MM.1S (cell line): ENCODE measurements at regions not wholly inside any gene's neighbourhood (a gene's known extent, or its start where the extent isn't known, plus 50 kb on each side); places are given as distances from the start of the nearest gene placed in this dataset.

ENCODE experiments used
- DNase-seq: peaks from one replicate; pipeline ENCODE4 v3.0.0-alpha.2; 2015
- H2AFZ ChIP-seq: fragments of 300-600 bp; sonication (generic); 2 replicates; pipeline ENCODE4 v1.6.0; 2016; ENCODE audit warnings: antibody characterized with exemption, low read length
- H3F3A ChIP-seq: fragments of 300-600 bp; sonication (generic); 2 replicates; pipeline ENCODE4 v1.6.1; 2016; ENCODE audit warnings: mild to moderate bottlenecking, antibody characterized with exemption, low read length, moderate library complexity, mixed read lengths; ENCODE audit not compliant: insufficient read depth
- H3K27ac ChIP-seq: fragments of 300-600 bp; sonication (generic); 2 replicates; pipeline ENCODE4 v1.5.1; 2016; ENCODE audit warnings: mild to moderate bottlenecking, low read length
- H3K27me3 ChIP-seq: fragments of 300-600 bp; sonication (generic); replicated peaks from 2 replicates; pipeline ENCODE4 v1.6.0; 2016; ENCODE audit warnings: low read length; ENCODE audit not compliant: insufficient read depth
- H3K36me3 ChIP-seq: fragments of 300-600 bp; sonication (generic); replicated peaks from 2 replicates; pipeline ENCODE4 v1.6.1; 2016; ENCODE audit warnings: mild to moderate bottlenecking, low read length, mixed read lengths; ENCODE audit not compliant: insufficient read depth
- H3K4me1 ChIP-seq: fragments of 300-600 bp; sonication (generic); 2 replicates; pipeline ENCODE4 v1.6.1; 2016; ENCODE audit warnings: low read length, mixed read lengths
- H3K4me2 ChIP-seq: fragments of 300-600 bp; sonication (generic); 2 replicates; pipeline ENCODE4 v1.6.0; 2016; ENCODE audit warnings: low read depth, low read length
- H3K4me3 ChIP-seq: fragments of 300-600 bp; sonication (generic); 2 replicates; pipeline ENCODE4 v1.5.1; 2016; ENCODE audit warnings: low read length, mixed read lengths
- H3K79me2 ChIP-seq: fragments of 300-600 bp; sonication (generic); 2 replicates; pipeline ENCODE4 v1.6.1; 2016; ENCODE audit warnings: mixed run types, low read length, mixed read lengths
- H3K9ac ChIP-seq: fragments of 300-600 bp; sonication (generic); 2 replicates; pipeline ENCODE4 v1.6.1; 2016; ENCODE audit warnings: low read length, mixed read lengths
- H3K9me2 ChIP-seq: fragments of 300-600 bp; sonication (generic); replicated peaks from 2 replicates; pipeline ENCODE4 v1.6.1; 2016; ENCODE audit warnings: mild to moderate bottlenecking, low read length, mixed read lengths; ENCODE audit not compliant: insufficient read depth
- H3K9me3 ChIP-seq: fragments of 300-600 bp; sonication (generic); replicated peaks from 2 replicates; pipeline ENCODE4 v1.6.1; 2016; ENCODE audit warnings: mild to moderate bottlenecking, low read length, mixed read lengths; ENCODE audit not compliant: insufficient read depth
- H4K20me1 ChIP-seq: fragments of 300-600 bp; sonication (generic); 2 replicates; pipeline ENCODE4 v1.6.1; 2016; ENCODE audit warnings: mild to moderate bottlenecking, low read length, moderate library complexity, mixed read lengths; ENCODE audit not compliant: insufficient read depth
- EZH2 ChIP-seq: fragments of 300-600 bp; sonication (generic); optimal IDR thresholded peaks from 2 replicates; pipeline ENCODE3; 2017; ENCODE audit warnings: low read depth, mild to moderate bottlenecking, antibody characterized with exemption, low read length, mixed read lengths
- EZH2phosphoT487 ChIP-seq: fragments of 300-600 bp; sonication (generic); IDR thresholded peaks from 2 replicates; pipeline ENCODE4 v1.6.1; 2018; ENCODE audit warnings: antibody characterized with exemption, low read length
- TF ChIP-seq, protein P1 (sequence below): fragments of 300-600 bp; sonication (generic); IDR thresholded peaks from 2 replicates; pipeline ENCODE4 v1.5.1; 2016; ENCODE audit warnings: antibody characterized with exemption, low read length, mixed read lengths

DNA sequence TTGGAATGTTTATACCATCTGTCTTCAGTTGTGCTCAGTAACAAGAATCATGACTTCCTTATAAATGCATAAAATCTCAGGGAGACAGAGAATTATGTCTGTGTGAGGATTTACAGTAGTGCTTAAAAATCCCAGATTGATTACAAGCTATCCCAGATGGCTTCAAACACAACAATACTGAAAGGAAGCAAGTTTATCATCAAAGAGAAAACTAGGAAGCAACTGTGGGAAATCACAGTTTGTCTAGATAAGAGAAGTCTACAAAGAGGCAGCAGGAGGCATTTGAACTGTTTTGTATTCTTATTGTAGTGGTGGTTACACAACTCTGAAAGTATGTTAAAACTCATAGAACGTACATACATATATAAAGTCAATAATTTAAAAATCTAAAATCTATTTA, 104.4 kb upstream of the SALL4 start:
- Histone ChIP-seq H3K79me2 (no peaks in the 10 kb centered on the region), H3K36me3 (no peaks in the 10 kb centered on the region), H2AFZ (no peak overlapping the region), H3K9ac (no peak overlapping the region), H3K27ac (no peak overlapping the region), H3K4me2 (no peak overlapping the region), H3K4me1 (no peaks in the 10 kb centered on the region), H3K9me2 (no peaks in the 10 kb centered on the region), H3K9me3 (no peaks in the 10 kb centered on the region), H3K27me3 (no peaks in the 10 kb centered on the region), H3F3A (no peaks in the 10 kb centered on the region), H4K20me1 (no peaks in the 10 kb centered on the region), H3K4me3 (no peak overlapping the region)
- DNase-seq: no peak
- TF ChIP-seq EZH2 (no peak), EZH2phosphoT487 (no peak)
- TF ChIP-seq, protein P1, sequence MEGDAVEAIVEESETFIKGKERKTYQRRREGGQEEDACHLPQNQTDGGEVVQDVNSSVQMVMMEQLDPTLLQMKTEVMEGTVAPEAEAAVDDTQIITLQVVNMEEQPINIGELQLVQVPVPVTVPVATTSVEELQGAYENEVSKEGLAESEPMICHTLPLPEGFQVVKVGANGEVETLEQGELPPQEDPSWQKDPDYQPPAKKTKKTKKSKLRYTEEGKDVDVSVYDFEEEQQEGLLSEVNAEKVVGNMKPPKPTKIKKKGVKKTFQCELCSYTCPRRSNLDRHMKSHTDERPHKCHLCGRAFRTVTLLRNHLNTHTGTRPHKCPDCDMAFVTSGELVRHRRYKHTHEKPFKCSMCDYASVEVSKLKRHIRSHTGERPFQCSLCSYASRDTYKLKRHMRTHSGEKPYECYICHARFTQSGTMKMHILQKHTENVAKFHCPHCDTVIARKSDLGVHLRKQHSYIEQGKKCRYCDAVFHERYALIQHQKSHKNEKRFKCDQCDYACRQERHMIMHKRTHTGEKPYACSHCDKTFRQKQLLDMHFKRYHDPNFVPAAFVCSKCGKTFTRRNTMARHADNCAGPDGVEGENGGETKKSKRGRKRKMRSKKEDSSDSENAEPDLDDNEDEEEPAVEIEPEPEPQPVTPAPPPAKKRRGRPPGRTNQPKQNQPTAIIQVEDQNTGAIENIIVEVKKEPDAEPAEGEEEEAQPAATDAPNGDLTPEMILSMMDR: no peak

DNA sequence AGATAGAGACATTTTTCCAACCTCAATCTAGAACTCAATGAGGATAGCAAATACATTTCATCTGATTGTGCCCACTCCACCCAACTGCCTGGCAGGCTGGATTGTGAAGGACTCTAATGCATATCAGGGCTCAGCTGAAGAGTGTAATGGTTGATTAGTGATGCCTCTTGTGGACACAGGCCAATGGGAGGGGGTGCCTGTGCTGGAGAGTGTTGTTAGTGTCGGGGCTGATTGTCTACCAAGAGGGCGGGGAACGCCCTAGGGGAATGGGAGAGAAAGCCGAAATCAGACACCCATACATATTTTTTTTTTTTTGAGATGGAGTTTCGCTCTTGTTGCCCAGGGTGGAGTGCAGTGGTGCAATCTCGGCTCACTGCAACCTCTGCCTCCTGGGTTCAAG, 103.7 kb upstream of the SALL4 start:
- no peaks in the 10 kb centered on the region for H3K4me1 ChIP-seq
- H3K36me3 ChIP-seq: no peaks in the 10 kb centered on the region
- TF ChIP-seq EZH2phosphoT487 (no peak), EZH2 (no peak)
- TF ChIP-seq, protein P1: no peak
- no peak overlapping the region for H3K4me3 ChIP-seq
- no peaks in the 10 kb centered on the region for H3K9me3 ChIP-seq
- H3K27ac ChIP-seq: no peak overlapping the region
- no peaks in the 10 kb centered on the region for H4K20me1 ChIP-seq
- H3K9me2 ChIP-seq: no peaks in the 10 kb centered on the region
- DNase-seq: no peak
- no peak overlapping the region for H3K4me2 ChIP-seq
- H2AFZ ChIP-seq: no peak overlapping the region
- H3F3A ChIP-seq: no peaks in the 10 kb centered on the region
- no peaks in the 10 kb centered on the region for H3K27me3 ChIP-seq
- H3K79me2 ChIP-seq: no peaks in the 10 kb centered on the region
- H3K9ac ChIP-seq: no peak overlapping the region

DNA sequence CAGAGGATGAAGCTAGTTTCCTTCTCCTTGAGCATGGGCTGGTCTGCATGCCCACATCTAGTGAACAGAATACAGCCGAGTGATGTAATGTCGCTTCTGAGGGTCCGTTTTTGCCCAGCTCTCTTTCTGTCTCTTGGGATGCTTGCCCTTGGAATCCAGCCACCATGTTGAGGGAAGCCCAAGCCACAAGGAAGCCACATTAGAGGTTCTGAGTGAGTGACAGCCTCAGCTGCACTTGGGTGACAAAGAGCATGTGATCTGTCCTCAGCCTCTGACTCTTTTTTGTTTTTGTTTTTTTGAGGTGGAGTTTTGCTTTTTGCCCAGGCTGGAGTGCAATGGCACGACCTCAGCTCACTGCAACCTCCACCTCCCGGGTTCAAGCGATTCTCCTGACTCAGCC, 100.6 kb upstream of the SALL4 start:
- Histone ChIP-seq H3K9ac (no peak overlapping the region), H3K27ac (no peak overlapping the region), H3K4me2 (no peak overlapping the region), H3K4me3 (no peak overlapping the region), H2AFZ (no peak overlapping the region), H3F3A (no peaks in the 10 kb centered on the region), H3K9me2 (no peaks in the 10 kb centered on the region), H3K27me3 (no peaks in the 10 kb centered on the region), H3K9me3 (no peaks in the 10 kb centered on the region), H3K36me3 (no peaks in the 10 kb centered on the region), H4K20me1 (no peaks in the 10 kb centered on the region), H3K79me2 (no peaks in the 10 kb centered on the region), H3K4me1 (no peaks in the 10 kb centered on the region)
- TF ChIP-seq, protein P1: no peak
- TF ChIP-seq EZH2 (no peak), EZH2phosphoT487 (no peak)
- no peak for DNase-seq
